ENCODE measurements at regions not wholly inside any gene's neighbourhood (a gene's known extent, or its start where the extent isn't known, plus 50 kb on each side); places are given as distances from the start of the nearest gene placed in this dataset.
"Not testable (repeated sequence)": the region's sequence is repeated elsewhere in the genome, so short reads cannot be mapped to it uniquely, and the experiment has no call there.

DNA sequence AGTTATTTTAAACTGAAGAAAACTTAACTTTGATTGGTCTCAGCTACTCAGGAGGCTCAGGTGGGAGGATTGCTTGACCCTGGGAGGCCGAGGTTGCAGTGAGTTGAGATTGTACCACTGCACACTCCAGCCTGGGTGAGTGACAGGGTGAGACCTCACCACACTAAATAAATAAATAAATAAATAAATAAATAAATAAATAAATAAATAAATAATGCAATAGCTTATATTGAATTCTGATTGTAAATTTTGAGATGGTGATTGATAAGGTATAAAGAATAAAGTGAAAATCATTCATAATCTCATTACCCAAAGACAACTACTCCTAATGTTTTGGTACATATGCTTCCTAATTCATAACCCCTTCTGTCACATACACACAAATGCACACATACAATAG, 58.1 kb downstream of the TUBA3C start:
- no peak for ATAC-seq
- H3K4me1 ChIP-seq: no peaks in the 10 kb centered on the region
- no peak overlapping the region for H3K27ac ChIP-seq
- H3K4me3 ChIP-seq: no peak overlapping the region
- no peak for TF ChIP-seq EP300 (IDR thresholded peaks at IDR 0.05)
- no peak for TF ChIP-seq POLR2A (IDR thresholded peaks at IDR 0.05)
- no peak for TF ChIP-seq POLR2AphosphoS5 (IDR thresholded peaks at IDR 0.05)
- TF ChIP-seq, protein P1, sequence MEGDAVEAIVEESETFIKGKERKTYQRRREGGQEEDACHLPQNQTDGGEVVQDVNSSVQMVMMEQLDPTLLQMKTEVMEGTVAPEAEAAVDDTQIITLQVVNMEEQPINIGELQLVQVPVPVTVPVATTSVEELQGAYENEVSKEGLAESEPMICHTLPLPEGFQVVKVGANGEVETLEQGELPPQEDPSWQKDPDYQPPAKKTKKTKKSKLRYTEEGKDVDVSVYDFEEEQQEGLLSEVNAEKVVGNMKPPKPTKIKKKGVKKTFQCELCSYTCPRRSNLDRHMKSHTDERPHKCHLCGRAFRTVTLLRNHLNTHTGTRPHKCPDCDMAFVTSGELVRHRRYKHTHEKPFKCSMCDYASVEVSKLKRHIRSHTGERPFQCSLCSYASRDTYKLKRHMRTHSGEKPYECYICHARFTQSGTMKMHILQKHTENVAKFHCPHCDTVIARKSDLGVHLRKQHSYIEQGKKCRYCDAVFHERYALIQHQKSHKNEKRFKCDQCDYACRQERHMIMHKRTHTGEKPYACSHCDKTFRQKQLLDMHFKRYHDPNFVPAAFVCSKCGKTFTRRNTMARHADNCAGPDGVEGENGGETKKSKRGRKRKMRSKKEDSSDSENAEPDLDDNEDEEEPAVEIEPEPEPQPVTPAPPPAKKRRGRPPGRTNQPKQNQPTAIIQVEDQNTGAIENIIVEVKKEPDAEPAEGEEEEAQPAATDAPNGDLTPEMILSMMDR (IDR thresholded peaks at IDR 0.05): no peak
- H3K9me3 ChIP-seq: no peaks in the 10 kb centered on the region
- WGBS, 2 donors (ENCODE audit: low coverage in 1 of 2): 57 to 60% methylated on average over 1 of the region's 1 CpG
- no peaks in the 10 kb centered on the region for H3K36me3 ChIP-seq
- no peaks in the 10 kb centered on the region for H3K27me3 ChIP-seq

GRCh38 chr13:19117913-19118739, 63.5 kb downstream of the TUBA3C start:
- Histone ChIP-seq H3K4me1 (no peaks in the 10 kb centered on the region), H3K4me3 (no peak overlapping the region), H3K9me3 (no peaks in the 10 kb centered on the region), H3K27me3 (no peaks in the 10 kb centered on the region), H3K27ac (no peak overlapping the region), H3K36me3 (no peaks in the 10 kb centered on the region)
- WGBS, 2 donors (ENCODE audit: low coverage in 1 of 2): 76 to 86% methylated on average over 8 to 14 of the region's 32 CpGs
- no peak for ATAC-seq
- TF ChIP-seq, protein P1 (IDR thresholded peaks at IDR 0.05): no peak
- no peak for TF ChIP-seq POLR2A (IDR thresholded peaks at IDR 0.05)
- no peak for TF ChIP-seq EP300 (IDR thresholded peaks at IDR 0.05)
- no peak for TF ChIP-seq POLR2AphosphoS5 (IDR thresholded peaks at IDR 0.05)

DNA sequence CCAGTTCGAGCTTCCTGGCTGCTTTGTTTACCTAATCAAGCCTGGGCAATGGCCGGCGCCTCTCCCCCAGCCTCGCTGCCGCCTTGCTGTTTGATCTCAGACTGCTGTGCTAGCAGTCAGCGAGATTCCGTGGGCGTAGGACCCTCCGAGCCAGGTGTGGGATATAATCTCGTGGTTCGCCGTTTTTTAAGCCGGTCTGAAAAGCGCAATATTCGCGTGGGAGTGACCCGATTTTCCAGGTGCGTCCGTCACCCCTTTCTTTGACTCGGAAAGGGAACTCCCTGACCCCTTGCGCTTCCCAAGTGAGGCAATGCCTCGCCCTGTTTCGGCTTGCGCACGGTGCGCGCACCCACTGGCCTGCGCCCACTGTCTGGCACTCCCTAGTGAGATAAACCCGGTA, 72.4 kb downstream of the TUBA3C start:
- not testable (repeated sequence) for H3K27ac ChIP-seq, ATAC-seq, H3K27me3 ChIP-seq, H3K4me1 ChIP-seq, H3K4me3 ChIP-seq, H3K9me3 ChIP-seq, H3K36me3 ChIP-seq
- WGBS, 2 donors (ENCODE audit: low coverage in 1 of 2): 20 to 30% methylated on average over 1 to 2 of the region's 29 CpGs

GRCh38 chr13:19103140-19103539, 78.5 kb downstream of the TUBA3C start:
- no peaks in the 10 kb centered on the region for H3K4me1 ChIP-seq
- ATAC-seq: no peak
- H3K4me3 ChIP-seq: no peak overlapping the region
- no peaks in the 10 kb centered on the region for H3K9me3 ChIP-seq
- H3K27me3 ChIP-seq: no peaks in the 10 kb centered on the region
- no peaks in the 10 kb centered on the region for H3K36me3 ChIP-seq
- H3K27ac ChIP-seq: no peak overlapping the region
- no peak for TF ChIP-seq EP300 (IDR thresholded peaks at IDR 0.05)
- TF ChIP-seq POLR2A (IDR thresholded peaks at IDR 0.05): no peak
- no peak for TF ChIP-seq POLR2AphosphoS5 (IDR thresholded peaks at IDR 0.05)
- TF ChIP-seq, protein P1 (IDR thresholded peaks at IDR 0.05): no peak

- Histone ChIP-seq H3K4me3 (no peak overlapping the region), H3K27me3 (no peaks in the 10 kb centered on the region), H3K9me3 (peaks cover 0 to 4% (median 0%) of the 10 kb centered on the region in 3 donors), H3K4me1 (no peaks in the 10 kb centered on the region), H3K27ac (no peak overlapping the region), H3K36me3 (no peaks in the 10 kb centered on the region)
- 0 to 33% methylated on average over 1 of the region's 1 CpG for WGBS, 2 donors (ENCODE audit: low coverage in 1 of 2)
- TF ChIP-seq POLR2A (IDR thresholded peaks at IDR 0.05): no peak
- no peak for TF ChIP-seq POLR2AphosphoS5 (IDR thresholded peaks at IDR 0.05)
- no peak for TF ChIP-seq EP300 (IDR thresholded peaks at IDR 0.05)
- TF ChIP-seq, protein P1 (IDR thresholded peaks at IDR 0.05): no peak
- no peak for ATAC-seq
Observed at GRCh38 chr13:19093369-19093768, 88.3 kb downstream of the TUBA3C start.

All from gastroesophageal sphincter (tissue), 4 donors.